GM12878 (cell line): ENCODE measurements at regions not wholly inside any gene's neighbourhood (a gene's known extent, or its start where the extent isn't known, plus 50 kb on each side); places are given as distances from the start of the nearest gene placed in this dataset.

Experiments
- ATAC-seq: fragments of 200-7000 bp; cut with Tn5 transposase; 3 replicates; pipeline ENCODE4 v1.9.1; 2020; ENCODE audit warnings: mild to moderate bottlenecking, moderate library complexity
- BruUV-seq: library from RNA; stranded (reverse); fragments of 400-500 nt; replicated peaks from 2 replicates; lab custom pipeline; 2021; lab: Mats Ljungman, UMichigan
- CTCF ChIA-PET: fragments of 300-600 bp; sonication (Branson Sonifier 250); formaldehyde crosslinking; extraction: SDS; loops from one replicate; lab custom pipeline; 2021; ENCODE audit warnings: inconsistent platforms; lab: Yijun Ruan, JAX
- POLR2A ChIA-PET: fragments of 350-600 bp; formaldehyde crosslinking; extraction: SDS; loops from one replicate; lab custom pipeline; 2021; ENCODE audit warnings: inconsistent platforms; lab: Charles Lee
- RAD21 ChIA-PET: fragments of 300-600 bp; sonication (Branson Sonifier 250); formaldehyde crosslinking; loops from one replicate; lab custom pipeline; 2023; ENCODE audit warnings: antibody characterized with exemption; ENCODE audit not compliant: unreplicated experiment; lab: Charles Lee
- SMC1A ChIA-PET: fragments of 300-600 bp; sonication (Branson Sonifier 250); formaldehyde crosslinking; loops from one replicate; lab custom pipeline; 2023; ENCODE audit not compliant: unreplicated experiment, uncharacterized antibody; lab: Charles Lee
- DNase-seq: peaks from one replicate; pipeline ENCODE4 v3.0.0-alpha.2; 2011; ENCODE audit warnings: low read depth, low spot score
- FAIRE-seq: peaks from 3 replicates; lab custom pipeline; 2011; peaks lifted over from hg19 to GRCh38; lab: Jason Lieb, UNC
- H2AFZ ChIP-seq: 2 replicates; pipeline ENCODE4 v1.6.0; 2011; ENCODE audit warnings: low read depth, low read length, control low read depth; ENCODE audit not compliant: control insufficient read depth
- H3K27ac ChIP-seq: 2 replicates; pipeline ENCODE4 v1.5.1; 2011; ENCODE audit warnings: control low read depth; ENCODE audit not compliant: control insufficient read depth, insufficient read depth
- H3K27me3 ChIP-seq, 2 experiments: replicated peaks in 1 of 2; 2 replicates each; pipeline versions ENCODE4 v1.6.0 to v1.6.1; 2011; ENCODE audit warnings: low read length in 1 of 2; ENCODE audit not compliant: control insufficient read depth in 2 of 2, insufficient read depth in 2 of 2
- H3K36me3 ChIP-seq, 2 experiments: 2 replicates each; pipeline ENCODE4 v1.5.1; 2011; ENCODE audit warnings: low read length in 1 of 2; ENCODE audit not compliant: control insufficient read depth in 2 of 2, insufficient read depth in 2 of 2
- H3K4me1 ChIP-seq: 2 replicates; pipeline ENCODE4 v1.6.1; 2011; ENCODE audit warnings: mild to moderate bottlenecking, low read length, moderate library complexity, mixed read lengths; ENCODE audit not compliant: control insufficient read depth, insufficient read depth
- H3K4me2 ChIP-seq: 2 replicates; pipeline ENCODE4 v1.6.0; 2011; ENCODE audit warnings: control low read depth; ENCODE audit not compliant: control insufficient read depth, insufficient read depth
- H3K4me3 ChIP-seq: fragments of 200-600 bp; sonication (generic); 2 replicates; pipeline ENCODE4 v1.5.1; 2016
- H3K79me2 ChIP-seq: 2 replicates; pipeline ENCODE4 v1.6.0; 2011; ENCODE audit warnings: low read length; ENCODE audit not compliant: control insufficient read depth, insufficient read depth
- H3K9ac ChIP-seq: 2 replicates; pipeline ENCODE4 v1.8.0; 2011; ENCODE audit warnings: low read length, control low read depth, mixed read lengths; ENCODE audit not compliant: control insufficient read depth, insufficient read depth
- H3K9me3 ChIP-seq: replicated peaks from 3 replicates; pipeline ENCODE4 v1.5.1; 2011; ENCODE audit warnings: mild to moderate bottlenecking, low read length; ENCODE audit not compliant: control insufficient read depth, insufficient read depth
- H4K20me1 ChIP-seq: 2 replicates; pipeline ENCODE4 v1.6.0; 2011; ENCODE audit not compliant: control insufficient read depth, insufficient read depth
- CTCF ChIP-seq, 3 experiments: IDR thresholded peaks in 2 of 3; conservative IDR thresholded peaks in 1 of 3; 2 replicates each; pipeline ENCODE4 v1.5.1; 2011; ENCODE audit warnings: low read depth in 3 of 3, low read length in 3 of 3, mild to moderate bottlenecking in 3 of 3, control low read depth in 2 of 3, moderate library complexity in 2 of 3, inconsistent platforms in 1 of 3, mixed read lengths in 1 of 3; ENCODE audit not compliant: control insufficient read depth in 2 of 3, insufficient read depth in 1 of 3; ENCODE audit errors: extremely low read depth in 1 of 3
- JUNB ChIP-seq: IDR thresholded peaks from 2 replicates; pipeline ENCODE4 v1.6.1; 2016; ENCODE audit warnings: antibody characterized with exemption, mild to moderate bottlenecking
- RAD21 ChIP-seq: IDR thresholded peaks from 2 replicates; pipeline ENCODE4 v1.6.1; 2011; ENCODE audit warnings: mild to moderate bottlenecking, low read depth, low read length, moderate library complexity; ENCODE audit not compliant: insufficient read depth
- RFX5 ChIP-seq: IDR thresholded peaks from 2 replicates; pipeline ENCODE4 v1.6.1; 2011; ENCODE audit warnings: low read depth, low read length, improper control_type of control experiment
- SMC3 ChIP-seq: IDR thresholded peaks from 2 replicates; pipeline ENCODE4 v1.6.1; 2011; ENCODE audit warnings: low read length, improper control_type of control experiment, borderline replicate concordance
- SPI1 ChIP-seq: IDR thresholded peaks from 2 replicates; pipeline ENCODE4 v1.6.1; 2011; ENCODE audit warnings: low read depth, mild to moderate bottlenecking, low read length, moderate library complexity, borderline replicate concordance; ENCODE audit not compliant: insufficient read depth
- WGBS: methylation state at CpG from one replicate; pipeline ENCODE4 v1.1.6; 2016; ENCODE audit warnings: low lambda C conversion rate; ENCODE audit not compliant: insufficient replicate concordance, insufficient coverage; ENCODE audit errors: missing lambda C conversion rate; 5-methylcytosine and 5-hydroxymethylcytosine counted together
- in situ Hi-C: fragments of 300-500 bp; cut with MboI; formaldehyde crosslinking; loops from 9 replicates; pipeline ENCODE4 v1.14.3; 2018; ENCODE audit warnings: mixed read lengths
- intact Hi-C: fragments of 100-400 bp; cut with micrococcal nuclease; formaldehyde crosslinking; loops from one replicate; pipeline ENCODE4 v1.14.2; 2022; ENCODE audit not compliant: unreplicated experiment

DNA sequence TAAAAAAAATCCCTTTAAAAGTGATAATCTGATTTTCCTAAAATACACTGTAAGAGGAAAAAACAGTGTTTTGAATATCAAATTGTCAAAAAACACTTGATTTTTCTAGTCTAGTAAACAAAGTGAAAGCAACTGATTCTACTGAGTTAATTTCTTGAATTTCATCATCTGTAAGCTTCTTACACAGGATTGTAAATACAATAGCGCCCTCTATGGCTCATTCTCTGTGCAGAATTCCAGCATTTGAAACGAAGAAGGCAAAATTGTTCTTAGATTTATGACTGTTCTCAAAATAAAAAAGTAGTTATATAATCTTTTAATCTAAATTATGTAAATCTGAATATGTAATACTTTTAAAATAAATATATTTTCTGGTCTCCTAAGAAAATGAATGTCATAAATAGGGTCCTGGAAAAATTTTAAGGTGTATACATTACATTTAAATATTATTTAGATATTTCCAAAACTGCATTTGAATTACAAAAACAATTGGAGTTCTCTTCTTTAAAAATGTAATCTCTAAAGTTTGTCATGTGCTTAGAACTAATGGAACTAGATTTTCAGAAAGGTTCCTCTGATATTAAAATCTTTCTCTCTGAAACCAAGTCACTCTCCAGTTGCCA, 176.9 kb upstream of the MC4R start:
- no peaks in the 10 kb centered on the region for H4K20me1 ChIP-seq
- ATAC-seq (peak; percentile 67), DNase-seq (no peak), FAIRE-seq (peak; percentile 70)
- no peaks in the 10 kb centered on the region for H3K9me3 ChIP-seq
- TF ChIP-seq JUNB (no peak), CTCF (IDR thresholded peaks at IDR 0.05 in 2 of 3, conservative IDR thresholded peaks at IDR 0.05 in 1 of 3; ENCODE audit: control insufficient read depth in 2 of 3, extremely low read depth in 1 of 3, insufficient read depth in 1 of 3, low read depth in 3 of 3, low read length in 3 of 3) (peak; percentile 57 to 82 (median 66)), SPI1 (no peak), RFX5 (no peak), SMC3 (peak; percentile 65), RAD21 (peak; percentile 88)
- SMC1A ChIA-PET: interaction anchor here (0.8 to 4.5 kb wide), 9 partner anchors 19 to 726 kb away, joined by 3 to 46 read pairs (median 3); no protein-coding TSS in a partner anchor
- POLR2A ChIA-PET: no interaction called here
- 3% methylated on average over 2 of the region's 2 CpGs for WGBS
- no peak overlapping the region for H3K4me2 ChIP-seq
- intact Hi-C loops (loop anchor here (2.0 to 5.0 kb wide), 6 partner anchors 553 to 1092 kb away; no protein-coding TSS in a partner anchor), in situ Hi-C loops (no loop called here)
- H3K27ac ChIP-seq: no peak overlapping the region
- H3K79me2 ChIP-seq: no peaks in the 10 kb centered on the region
- H3K27me3 ChIP-seq: no peaks in the 10 kb centered on the region
- CTCF ChIA-PET: interaction anchor here (0.8 to 7.6 kb wide), 18 partner anchors 9 to 1090 kb away, joined by 3 to 63 read pairs (median 4); partner anchors contain the start of gene CCBE1
- no peaks in the 10 kb centered on the region for H3K36me3 ChIP-seq
- H3K9ac ChIP-seq: no peak overlapping the region
- no TSS peak for BruUV-seq
- no peak overlapping the region for H2AFZ ChIP-seq
- RAD21 ChIA-PET: interaction anchor here (1.2 to 3.0 kb wide), 6 partner anchors 15 to 768 kb away, joined by 3 to 31 read pairs (median 4); no protein-coding TSS in a partner anchor
- no peaks in the 10 kb centered on the region for H3K4me1 ChIP-seq
- H3K4me3 ChIP-seq: no peak overlapping the region
